OCI-LY1 (cell line): ENCODE measurements at regions not wholly inside any gene's neighbourhood (a gene's known extent, or its start where the extent isn't known, plus 50 kb on each side); places are given as distances from the start of the nearest gene placed in this dataset.

Experiments used
- EZH2 ChIP-seq: fragments of 200-600 bp; sonication (generic), shearing (Covaris generic); IDR thresholded peaks from 2 replicates; pipeline ENCODE4 v1.8.0; 2017; ENCODE audit warnings: borderline replicate concordance, mixed run types, mild to moderate bottlenecking, antibody characterized with exemption, low read length, moderate library complexity, mixed read lengths
- TF ChIP-seq, protein P1 (sequence below): fragments of 200-600 bp; sonication (generic), shearing (Covaris generic); IDR thresholded peaks from 2 replicates; pipeline ENCODE4 v1.5.1; 2017; ENCODE audit warnings: mild to moderate bottlenecking, antibody characterized with exemption, low read length, moderate library complexity, mixed read lengths

DNA sequence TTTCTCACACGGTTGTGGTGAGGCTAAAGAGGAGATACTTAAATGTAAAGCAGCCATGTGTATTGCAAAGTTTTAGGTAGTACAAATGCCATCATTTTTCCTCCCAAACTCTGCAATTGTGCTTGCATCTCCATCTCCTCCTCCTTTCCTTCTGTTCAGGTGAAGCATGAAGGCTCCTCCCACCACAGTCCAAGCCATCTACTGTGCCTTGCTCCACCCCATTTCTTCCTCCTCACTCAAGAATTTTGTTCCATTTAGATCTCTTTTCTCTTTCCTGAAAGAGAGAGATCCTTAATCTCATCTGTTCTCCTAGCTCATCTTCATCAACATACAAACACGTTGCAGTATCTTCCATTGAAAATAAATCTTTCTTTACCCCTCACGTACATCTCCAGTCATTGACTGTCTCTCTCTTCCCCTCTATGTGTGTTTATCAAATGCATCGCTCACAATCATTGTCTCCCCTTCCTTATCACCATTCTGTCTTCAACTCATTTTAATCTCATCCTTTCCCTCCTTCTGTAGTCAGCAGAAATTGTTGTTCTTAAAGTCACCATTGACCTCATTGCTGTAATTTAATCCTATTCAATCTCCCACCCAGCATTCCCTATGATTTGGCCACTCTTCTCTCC is 392.1 kb downstream of the RAD51AP2 start:
- TF ChIP-seq, protein P1, sequence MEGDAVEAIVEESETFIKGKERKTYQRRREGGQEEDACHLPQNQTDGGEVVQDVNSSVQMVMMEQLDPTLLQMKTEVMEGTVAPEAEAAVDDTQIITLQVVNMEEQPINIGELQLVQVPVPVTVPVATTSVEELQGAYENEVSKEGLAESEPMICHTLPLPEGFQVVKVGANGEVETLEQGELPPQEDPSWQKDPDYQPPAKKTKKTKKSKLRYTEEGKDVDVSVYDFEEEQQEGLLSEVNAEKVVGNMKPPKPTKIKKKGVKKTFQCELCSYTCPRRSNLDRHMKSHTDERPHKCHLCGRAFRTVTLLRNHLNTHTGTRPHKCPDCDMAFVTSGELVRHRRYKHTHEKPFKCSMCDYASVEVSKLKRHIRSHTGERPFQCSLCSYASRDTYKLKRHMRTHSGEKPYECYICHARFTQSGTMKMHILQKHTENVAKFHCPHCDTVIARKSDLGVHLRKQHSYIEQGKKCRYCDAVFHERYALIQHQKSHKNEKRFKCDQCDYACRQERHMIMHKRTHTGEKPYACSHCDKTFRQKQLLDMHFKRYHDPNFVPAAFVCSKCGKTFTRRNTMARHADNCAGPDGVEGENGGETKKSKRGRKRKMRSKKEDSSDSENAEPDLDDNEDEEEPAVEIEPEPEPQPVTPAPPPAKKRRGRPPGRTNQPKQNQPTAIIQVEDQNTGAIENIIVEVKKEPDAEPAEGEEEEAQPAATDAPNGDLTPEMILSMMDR = no peak
- no peak for TF ChIP-seq EZH2
